IMR-90 (cell line): ENCODE measurements at regions not wholly inside any gene's neighbourhood (a gene's known extent, or its start where the extent isn't known, plus 50 kb on each side); places are given as distances from the start of the nearest gene placed in this dataset.

Source experiments
- ATAC-seq: fragments of 200-7000 bp; cut with Tn5 transposase; 2 replicates; pipeline ENCODE4 v1.9.1; 2020; ENCODE audit warnings: low read depth, mild to moderate bottlenecking, moderate library complexity
- BruUV-seq: library from RNA; stranded (reverse); fragments of 400-500 nt; replicated peaks from 2 replicates; lab custom pipeline; 2021; lab: Mats Ljungman, UMichigan
- CTCF ChIA-PET: fragments of 300-600 bp; formaldehyde crosslinking; extraction: SDS; loops from one replicate; lab custom pipeline; 2021; ENCODE audit warnings: antibody characterized with exemption; lab: Yijun Ruan, JAX
- POLR2A ChIA-PET: fragments of 300-600 bp; sonication (Branson Sonifier 250); formaldehyde crosslinking; loops from one replicate; lab custom pipeline; 2022; ENCODE audit warnings: antibody characterized with exemption; ENCODE audit not compliant: unreplicated experiment; lab: Charles Lee
- DNase-seq: peaks from one replicate; pipeline ENCODE4 v3.0.0; 2013
- H2AFZ ChIP-seq: replicated peaks from 2 replicates; pipeline ENCODE3; 2013; ENCODE audit warnings: low read length, mild to moderate bottlenecking; ENCODE audit not compliant: poor library complexity
- H2AK5ac ChIP-seq: 2 replicates; pipeline ENCODE4 v1.6.1; 2013; ENCODE audit warnings: low read depth, low read length, inconsistent platforms
- H2AK9ac ChIP-seq: replicated peaks from 2 replicates; pipeline ENCODE3; 2013; ENCODE audit warnings: mild to moderate bottlenecking, low read depth, low read length, moderate library complexity; ENCODE audit not compliant: poor library complexity
- H2BK120ac ChIP-seq: 2 replicates; pipeline ENCODE4 v1.6.1; 2013; ENCODE audit warnings: low read depth, low read length, inconsistent platforms
- H2BK15ac ChIP-seq: 3 replicates; pipeline ENCODE4 v1.6.1; 2013; ENCODE audit warnings: low read depth, low read length, inconsistent platforms
- H2BK20ac ChIP-seq: 2 replicates; pipeline ENCODE4 v1.6.1; 2013; ENCODE audit warnings: low read depth, mild to moderate bottlenecking, inconsistent platforms, low read length, moderate library complexity
- H2BK5ac ChIP-seq: 2 replicates; pipeline ENCODE4 v1.6.1; 2013; ENCODE audit warnings: mild to moderate bottlenecking, low read depth, low read length, inconsistent platforms; ENCODE audit not compliant: poor library complexity, severe bottlenecking
- H3K14ac ChIP-seq: replicated peaks from 2 replicates; pipeline ENCODE4 v1.6.1; 2013; ENCODE audit warnings: low read depth, low read length, inconsistent platforms
- H3K18ac ChIP-seq: 2 replicates; pipeline ENCODE4 v1.6.1; 2013; ENCODE audit warnings: low read depth, low read length, control low read depth
- H3K23ac ChIP-seq: 2 replicates; pipeline ENCODE4 v1.6.1; 2013; ENCODE audit warnings: low read depth, low read length, inconsistent platforms
- H3K27ac ChIP-seq: 2 replicates; pipeline ENCODE4 v1.5.1; 2013; ENCODE audit warnings: mild to moderate bottlenecking, control low read depth, low read length; ENCODE audit not compliant: insufficient read depth
- H3K27me3 ChIP-seq: 2 replicates; pipeline ENCODE4 v1.6.1; 2013; ENCODE audit warnings: low read length; ENCODE audit not compliant: control insufficient read depth, insufficient read depth
- H3K36me3 ChIP-seq: 2 replicates; pipeline ENCODE4 v1.6.1; 2013; ENCODE audit warnings: low read length, mixed read lengths; ENCODE audit not compliant: control insufficient read depth, insufficient read depth
- H3K4ac ChIP-seq: 2 replicates; pipeline ENCODE4 v1.6.1; 2013; ENCODE audit warnings: low read depth, low read length, inconsistent platforms
- H3K4me1 ChIP-seq: 2 replicates; pipeline ENCODE4 v1.6.1; 2013; ENCODE audit warnings: low read length, mixed read lengths; ENCODE audit not compliant: control insufficient read depth, insufficient read depth
- H3K4me2 ChIP-seq: 2 replicates; pipeline ENCODE4 v1.6.1; 2013; ENCODE audit warnings: low read depth, mild to moderate bottlenecking, control low read depth, low read length, moderate library complexity
- H3K4me3 ChIP-seq: 2 replicates; pipeline ENCODE4 v1.5.1; 2013; ENCODE audit warnings: low read depth, mild to moderate bottlenecking, control low read depth, low read length, moderate library complexity; ENCODE audit not compliant: insufficient read depth
- H3K56ac ChIP-seq: 2 replicates; pipeline ENCODE4 v1.6.1; 2013; ENCODE audit warnings: low read length, inconsistent platforms; ENCODE audit not compliant: insufficient read depth; ENCODE audit errors: extremely low read depth
- H3K79me1 ChIP-seq, 2 experiments: 2 replicates each; pipeline ENCODE4 v1.6.1; 2013; ENCODE audit warnings: low read length in 2 of 2, inconsistent platforms in 1 of 2, low read depth in 1 of 2
- H3K9ac ChIP-seq: 2 replicates; pipeline ENCODE4 v1.6.1; 2013; ENCODE audit warnings: low read depth, low read length, control low read depth
- H3K9me1 ChIP-seq: 2 replicates; pipeline ENCODE4 v1.6.1; 2013; ENCODE audit warnings: low read length, inconsistent platforms; ENCODE audit not compliant: insufficient read depth
- H3K9me3 ChIP-seq: 2 replicates; pipeline ENCODE4 v1.6.1; 2013; ENCODE audit warnings: low read length; ENCODE audit not compliant: control insufficient read depth, insufficient read depth
- H4K20me1 ChIP-seq: 2 replicates; pipeline ENCODE4 v1.6.1; 2013; ENCODE audit warnings: low read length, inconsistent platforms; ENCODE audit not compliant: insufficient read depth
- H4K5ac ChIP-seq: 2 replicates; pipeline ENCODE4 v1.6.1; 2013; ENCODE audit warnings: mild to moderate bottlenecking, low read depth, low read length, control low read depth
- H4K8ac ChIP-seq, 2 experiments: 2 replicates each; pipeline ENCODE4 v1.6.1; 2013; ENCODE audit warnings: low read depth in 2 of 2, low read length in 2 of 2, control low read depth in 1 of 2, inconsistent platforms in 1 of 2
- H4K91ac ChIP-seq: 2 replicates; pipeline ENCODE4 v1.6.1; 2013; ENCODE audit warnings: low read depth, low read length, inconsistent platforms; ENCODE audit not compliant: insufficient read depth
- BHLHE40 ChIP-seq: fragments of 150-350 bp; IDR thresholded peaks from 2 replicates; pipeline ENCODE4 v1.6.1; 2016; ENCODE audit warnings: mild to moderate bottlenecking, low read depth, low read length
- CEBPB ChIP-seq: IDR thresholded peaks from 2 replicates; pipeline ENCODE4 v1.6.1; 2012; ENCODE audit warnings: low read depth, low read length, improper control_type of control experiment
- CHD1 ChIP-seq: IDR thresholded peaks from 2 replicates; pipeline ENCODE4 v1.6.1; 2012; ENCODE audit warnings: low read depth, low read length, improper control_type of control experiment
- FOS ChIP-seq: fragments of 150-350 bp; IDR thresholded peaks from 2 replicates; pipeline ENCODE4 v1.6.1; 2016; ENCODE audit warnings: low read depth, low read length
- MAFK ChIP-seq: IDR thresholded peaks from 2 replicates; pipeline ENCODE4 v1.6.1; 2012; ENCODE audit warnings: low read depth, low read length, improper control_type of control experiment
- MAZ ChIP-seq: IDR thresholded peaks from 2 replicates; pipeline ENCODE4 v1.6.1; 2012; ENCODE audit warnings: low read depth, mild to moderate bottlenecking, low read length, improper control_type of control experiment, moderate library complexity, borderline replicate concordance
- MXI1 ChIP-seq: IDR thresholded peaks from 2 replicates; pipeline ENCODE4 v1.6.1; 2012; ENCODE audit warnings: low read depth, mild to moderate bottlenecking, low read length, moderate library complexity, borderline replicate concordance
- NFE2L2 ChIP-seq: fragments of 150-350 bp; IDR thresholded peaks from 2 replicates; pipeline ENCODE4 v1.6.1; 2016; ENCODE audit warnings: low read depth, mild to moderate bottlenecking, low read length
- POLR2A ChIP-seq: IDR thresholded peaks from 2 replicates; pipeline ENCODE4 v1.6.1; 2012; ENCODE audit warnings: mild to moderate bottlenecking, low read depth, low read length
- RAD21 ChIP-seq: IDR thresholded peaks from 2 replicates; pipeline ENCODE4 v1.6.1; 2012; ENCODE audit warnings: low read length, improper control_type of control experiment
- RCOR1 ChIP-seq: IDR thresholded peaks from 2 replicates; pipeline ENCODE4 v1.6.1; 2012; ENCODE audit warnings: mild to moderate bottlenecking, low read length, improper control_type of control experiment; ENCODE audit not compliant: insufficient replicate concordance
- RFX5 ChIP-seq: IDR thresholded peaks from 2 replicates; pipeline ENCODE4 v1.8.0; 2012; ENCODE audit warnings: low read depth, mild to moderate bottlenecking, low read length, moderate library complexity
- SMC3 ChIP-seq: fragments of 150-350 bp; IDR thresholded peaks from 2 replicates; pipeline ENCODE4 v1.6.1; 2016; ENCODE audit warnings: low read depth, mild to moderate bottlenecking, antibody characterized with exemption, low read length, moderate library complexity
- WGBS, 2 experiments: methylation state at CpG; one replicate each; pipeline versions ENCODE4 v1.1.5 to v1.1.7; 2013; ENCODE audit warnings: missing lambda C conversion rate in 2 of 2; ENCODE audit not compliant: insufficient read length in 1 of 2; ENCODE audit errors: extremely low coverage in 2 of 2; 5-methylcytosine and 5-hydroxymethylcytosine counted together
- dilution Hi-C: fragments of 300-500 bp; cut with HindIII; formaldehyde crosslinking; loops from one replicate; pipeline ENCODE4 v1.14.3; 2018; ENCODE audit warnings: low sequenced_read_pairs; ENCODE audit not compliant: unreplicated experiment
- in situ Hi-C: fragments of 300-500 bp; cut with MboI; formaldehyde crosslinking; loops from 3 replicates; pipeline ENCODE4 v1.14.3; 2019; ENCODE audit warnings: low sequenced_read_pairs, inconsistent platforms, mixed read lengths
- intact Hi-C: fragments of 100-400 bp; cut with micrococcal nuclease; formaldehyde crosslinking; loops from 2 replicates; pipeline ENCODE4 v1.10.0; 2022
- TF ChIP-seq, protein P1 (sequence below): fragments of 150-350 bp; IDR thresholded peaks from 2 replicates; pipeline ENCODE4 v1.6.1; 2017; ENCODE audit warnings: mild to moderate bottlenecking, antibody characterized with exemption, low read length, low read depth
- TF ChIP-seq, protein P2 (sequence below): conservative IDR thresholded peaks from 2 replicates; pipeline ENCODE4 v1.5.1; 2012; ENCODE audit warnings: mild to moderate bottlenecking, low read depth, low read length, improper control_type of control experiment
- TF ChIP-seq, protein P3 (sequence below): fragments of 150-350 bp; IDR thresholded peaks from 2 replicates; pipeline ENCODE4 v1.6.1; 2016; ENCODE audit warnings: low read depth, mild to moderate bottlenecking, low read length, moderate library complexity, borderline replicate concordance

DNA sequence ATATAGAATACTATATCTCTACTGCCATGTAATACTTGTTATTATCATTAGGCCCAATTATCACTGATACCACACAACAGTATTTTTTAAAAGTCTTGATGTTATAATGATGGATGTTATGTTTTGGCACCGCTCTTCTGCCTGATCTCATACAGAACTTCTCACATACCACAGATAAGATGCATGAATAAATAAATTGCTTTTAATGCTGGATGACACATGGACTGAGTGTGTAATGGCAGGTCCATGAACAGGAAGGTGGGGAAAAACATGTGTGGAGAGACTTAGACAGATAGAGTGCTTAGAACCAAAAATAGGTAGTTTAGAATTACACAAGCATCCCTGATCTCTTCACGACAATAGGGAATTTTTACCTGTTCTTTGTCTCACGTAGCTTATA, 258.4 kb upstream of the MARCKS start:
- peak; percentile 28 for DNase-seq
- dilution Hi-C loops, result no loop called here

More for the DNA sequence above, 258.4 kb upstream of the MARCKS start:
- no peak overlapping the region for H3K4ac ChIP-seq
- no peak overlapping the region for H2BK5ac ChIP-seq
- no peak overlapping the region for H2AK9ac ChIP-seq
- no peaks in the 10 kb centered on the region for H3K36me3 ChIP-seq
- no peaks in the 10 kb centered on the region for H4K20me1 ChIP-seq
- ChIA-PET CTCF (no interaction called here), POLR2A (no interaction called here)
- no peak overlapping the region for H3K14ac ChIP-seq
- H3K9me1 ChIP-seq, result no peaks in the 10 kb centered on the region
- no peak overlapping the region for H3K4me2 ChIP-seq
- no peak overlapping the region for H3K56ac ChIP-seq
- H2BK15ac ChIP-seq, result no peak overlapping the region
- TF ChIP-seq RAD21, result no peak
- no peak for TF ChIP-seq POLR2A
- TF ChIP-seq BHLHE40, result no peak
- TF ChIP-seq MXI1, result no peak
- TF ChIP-seq CHD1, result no peak
- TF ChIP-seq FOS, result no peak
- no peak for TF ChIP-seq MAFK
- no peak for TF ChIP-seq MAZ
- TF ChIP-seq SMC3, result no peak
- no peak for TF ChIP-seq RCOR1
- TF ChIP-seq, protein P1, sequence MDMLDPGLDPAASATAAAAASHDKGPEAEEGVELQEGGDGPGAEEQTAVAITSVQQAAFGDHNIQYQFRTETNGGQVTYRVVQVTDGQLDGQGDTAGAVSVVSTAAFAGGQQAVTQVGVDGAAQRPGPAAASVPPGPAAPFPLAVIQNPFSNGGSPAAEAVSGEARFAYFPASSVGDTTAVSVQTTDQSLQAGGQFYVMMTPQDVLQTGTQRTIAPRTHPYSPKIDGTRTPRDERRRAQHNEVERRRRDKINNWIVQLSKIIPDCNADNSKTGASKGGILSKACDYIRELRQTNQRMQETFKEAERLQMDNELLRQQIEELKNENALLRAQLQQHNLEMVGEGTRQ, result no peak
- TF ChIP-seq RFX5, result no peak
- TF ChIP-seq, protein P2, sequence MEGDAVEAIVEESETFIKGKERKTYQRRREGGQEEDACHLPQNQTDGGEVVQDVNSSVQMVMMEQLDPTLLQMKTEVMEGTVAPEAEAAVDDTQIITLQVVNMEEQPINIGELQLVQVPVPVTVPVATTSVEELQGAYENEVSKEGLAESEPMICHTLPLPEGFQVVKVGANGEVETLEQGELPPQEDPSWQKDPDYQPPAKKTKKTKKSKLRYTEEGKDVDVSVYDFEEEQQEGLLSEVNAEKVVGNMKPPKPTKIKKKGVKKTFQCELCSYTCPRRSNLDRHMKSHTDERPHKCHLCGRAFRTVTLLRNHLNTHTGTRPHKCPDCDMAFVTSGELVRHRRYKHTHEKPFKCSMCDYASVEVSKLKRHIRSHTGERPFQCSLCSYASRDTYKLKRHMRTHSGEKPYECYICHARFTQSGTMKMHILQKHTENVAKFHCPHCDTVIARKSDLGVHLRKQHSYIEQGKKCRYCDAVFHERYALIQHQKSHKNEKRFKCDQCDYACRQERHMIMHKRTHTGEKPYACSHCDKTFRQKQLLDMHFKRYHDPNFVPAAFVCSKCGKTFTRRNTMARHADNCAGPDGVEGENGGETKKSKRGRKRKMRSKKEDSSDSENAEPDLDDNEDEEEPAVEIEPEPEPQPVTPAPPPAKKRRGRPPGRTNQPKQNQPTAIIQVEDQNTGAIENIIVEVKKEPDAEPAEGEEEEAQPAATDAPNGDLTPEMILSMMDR, result no peak
- TF ChIP-seq NFE2L2, result no peak
- TF ChIP-seq, protein P3, sequence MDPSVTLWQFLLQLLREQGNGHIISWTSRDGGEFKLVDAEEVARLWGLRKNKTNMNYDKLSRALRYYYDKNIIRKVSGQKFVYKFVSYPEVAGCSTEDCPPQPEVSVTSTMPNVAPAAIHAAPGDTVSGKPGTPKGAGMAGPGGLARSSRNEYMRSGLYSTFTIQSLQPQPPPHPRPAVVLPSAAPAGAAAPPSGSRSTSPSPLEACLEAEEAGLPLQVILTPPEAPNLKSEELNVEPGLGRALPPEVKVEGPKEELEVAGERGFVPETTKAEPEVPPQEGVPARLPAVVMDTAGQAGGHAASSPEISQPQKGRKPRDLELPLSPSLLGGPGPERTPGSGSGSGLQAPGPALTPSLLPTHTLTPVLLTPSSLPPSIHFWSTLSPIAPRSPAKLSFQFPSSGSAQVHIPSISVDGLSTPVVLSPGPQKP, result no peak
- no peak for TF ChIP-seq CEBPB
- H2AK5ac ChIP-seq, result no peak overlapping the region
- H3K79me1 ChIP-seq, result no peaks in the 10 kb centered on the region
- no CpG with 5 or more reads among the region's 3 CpGs for WGBS, 2 experiments
- BruUV-seq, result no TSS peak
- H3K9ac ChIP-seq, result no peak overlapping the region
- no peak for ATAC-seq
- H4K8ac ChIP-seq, result no peak overlapping the region
- H2AFZ ChIP-seq, result no peak overlapping the region
- H3K18ac ChIP-seq, result no peak overlapping the region
- H2BK120ac ChIP-seq, result no peak overlapping the region
- no peak overlapping the region for H4K5ac ChIP-seq
- no peak overlapping the region for H3K27ac ChIP-seq
- H3K23ac ChIP-seq, result no peak overlapping the region
- no peak overlapping the region for H4K91ac ChIP-seq
- no peak overlapping the region for H2BK20ac ChIP-seq
- peaks cover 16% of the 10 kb centered on the region for H3K4me1 ChIP-seq
- H3K9me3 ChIP-seq, result no peaks in the 10 kb centered on the region
- in situ Hi-C loops, result no loop called here
- intact Hi-C loops, result loop anchor here (5.0 kb wide), 1 partner anchor 259 kb away; the partner anchor contains the start of gene MARCKS
- no peak overlapping the region for H3K4me3 ChIP-seq
- H3K27me3 ChIP-seq, result no peaks in the 10 kb centered on the region
